A549 (cell line): ENCODE measurements at regions not wholly inside any gene's neighbourhood (a gene's known extent, or its start where the extent isn't known, plus 50 kb on each side); places are given as distances from the start of the nearest gene placed in this dataset.
"Not testable (repeated sequence)": the region's sequence is repeated elsewhere in the genome, so short reads cannot be mapped to it uniquely, and the experiment has no call there.

Experiments used
- ATAC-seq, 2 experiments: fragments of 200-7000 bp in 1 of 2; fragments of >200 bp in 1 of 2; cut with Nextera tagmentation in 1 of 2; cut with Tn5 transposase in 1 of 2; 3 replicates each; pipeline versions ENCODE4 v1.8.0 to v1.9.1; 2018 to 2020; ENCODE audit warnings: mild to moderate bottlenecking in 1 of 2, moderate library complexity in 1 of 2
- CTCF ChIA-PET: fragments of 300-600 bp; sonication (Branson Sonifier 250); formaldehyde crosslinking; extraction: SDS; loops from one replicate; lab custom pipeline; 2021; ENCODE audit warnings: antibody characterized with exemption, inconsistent platforms; lab: Yijun Ruan, JAX
- POLR2A ChIA-PET: fragments of 350-600 bp; formaldehyde crosslinking; extraction: SDS; loops from one replicate; lab custom pipeline; 2021; ENCODE audit warnings: antibody characterized with exemption, inconsistent platforms; lab: Yijun Ruan, JAX
- DNase-seq, 2 experiments: peaks; one replicate each; pipeline versions ENCODE4 v3.0.0 to v3.0.0-alpha.2; 2011 to 2016; ENCODE audit warnings: low read depth in 1 of 2, low spot score in 1 of 2
- FAIRE-seq: peaks from 2 replicates; lab custom pipeline; 2011; peaks lifted over from hg19 to GRCh38; lab: Jason Lieb, UNC
- H3K27ac ChIP-seq, 2 experiments: fragments of >200 bp; sonication (Bioruptor Twin); formaldehyde crosslinking; 3 replicates each; pipeline ENCODE4 v1.5.1; 2016 to 2017
- H3K4me1 ChIP-seq: fragments of >200 bp; sonication (Bioruptor Twin); formaldehyde crosslinking; 3 replicates; pipeline ENCODE4 v1.6.1; 2016
- H3K4me2 ChIP-seq: fragments of >200 bp; sonication (Bioruptor Twin); formaldehyde crosslinking; 3 replicates; pipeline ENCODE4 v1.6.1; 2016
- H3K4me3 ChIP-seq: fragments of >200 bp; sonication (Bioruptor Twin); formaldehyde crosslinking; 3 replicates; pipeline ENCODE4 v1.5.1; 2016
- H3K9me3 ChIP-seq: fragments of >200 bp; sonication (Bioruptor Twin); formaldehyde crosslinking; 3 replicates; pipeline ENCODE4 v1.6.1; 2016
- ATOH8 ChIP-seq: fragments of 250-450 bp; sonication (Bioruptor Pico); IDR thresholded peaks from 2 replicates; pipeline ENCODE4 v1.5.0; 2020; ENCODE audit warnings: low read depth, mild to moderate bottlenecking, moderate library complexity
- CEBPB ChIP-seq, 2 experiments: fragments of >200 bp in 1 of 2; sonication (Bioruptor Twin) in 1 of 2; formaldehyde crosslinking in 1 of 2; IDR thresholded peaks; 2 replicates each; pipeline ENCODE4 v1.6.1; 2012 to 2016
- CHD4 ChIP-seq: fragments of 200-600 bp; sonication (generic); IDR thresholded peaks from 2 replicates; pipeline ENCODE4 v1.6.1; 2016; ENCODE audit warnings: antibody characterized with exemption, mild to moderate bottlenecking, borderline replicate concordance
- CTCF ChIP-seq: fragments of >200 bp; sonication (Bioruptor Twin); formaldehyde crosslinking; IDR thresholded peaks from 3 replicates; pipeline ENCODE4 v1.5.1; 2016
- ELK1 ChIP-seq: fragments of 150-350 bp; IDR thresholded peaks from 2 replicates; pipeline ENCODE4 v1.6.1; 2014; ENCODE audit warnings: low read depth, mild to moderate bottlenecking, low read length
- HEYL ChIP-seq: fragments of 250-450 bp; sonication (Bioruptor Pico); IDR thresholded peaks from 2 replicates; pipeline ENCODE4 v1.8.0; 2021; ENCODE audit warnings: mild to moderate bottlenecking, moderate library complexity
- HOXB5 ChIP-seq: fragments of 250-450 bp; sonication (Bioruptor Pico); IDR thresholded peaks from 2 replicates; pipeline ENCODE4 v1.5.0; 2020; ENCODE audit warnings: mild to moderate bottlenecking, moderate library complexity
- MAFK ChIP-seq: fragments of 450-650 bp; IDR thresholded peaks from 2 replicates; pipeline ENCODE4 v1.6.1; 2014; ENCODE audit not compliant: partially characterized antibody
- MAX ChIP-seq: IDR thresholded peaks from 2 replicates; pipeline ENCODE4 v1.6.1; 2012
- MYC ChIP-seq: IDR thresholded peaks from 2 replicates; pipeline ENCODE4 v1.6.1; 2012; ENCODE audit warnings: mild to moderate bottlenecking, inconsistent platforms, low read length, improper control_type of control experiment, borderline replicate concordance
- RAD21 ChIP-seq, 2 experiments: fragments of >200 bp in 1 of 2; sonication (Bioruptor Twin) in 1 of 2; formaldehyde crosslinking in 1 of 2; IDR thresholded peaks in 1 of 2; conservative IDR thresholded peaks in 1 of 2; 2 replicates in 1 of 2; 3 replicates in 1 of 2; pipeline ENCODE4 v1.6.1; 2012 to 2018; ENCODE audit warnings: inconsistent platforms in 1 of 2
- SMC3 ChIP-seq: fragments of >200 bp; sonication (Bioruptor Twin); formaldehyde crosslinking; IDR thresholded peaks from 3 replicates; pipeline ENCODE4 v1.6.1; 2018; ENCODE audit warnings: inconsistent platforms
- WGBS: methylation state at CpG from one replicate; pipeline ENCODE4 v1.1.6; 2017; ENCODE audit errors: missing lambda C conversion rate; 5-methylcytosine and 5-hydroxymethylcytosine counted together

- Histone ChIP-seq H3K4me2 (no peak overlapping the region), H3K4me1 (no peaks in the 10 kb centered on the region), H3K9me3 (no peaks in the 10 kb centered on the region), H3K27ac (no peak overlapping the region), H3K4me3 (no peak overlapping the region)
- DNase-seq (peak in 1 of 2 experiments; percentile 23), ATAC-seq (peak; percentile 57 to 62; a peak in 5 of 6 replicates), FAIRE-seq (no peak)
- CTCF ChIA-PET = interaction anchor here (0.7 to 4.9 kb wide), 25 partner anchors 11 to 190 kb away, joined by 3 to 61 read pairs (median 7); no protein-coding TSS in a partner anchor
- POLR2A ChIA-PET = no interaction called here
- TF ChIP-seq MYC = no peak
- 32% methylated on average over 5 of the region's 5 CpGs for WGBS
Observed at GRCh38 chr15:62253294-62253693, 88.2 kb upstream of the C2CD4B start.

- no peaks in the 10 kb centered on the region for H3K9me3 ChIP-seq
- peak; percentile 56 to 64 for DNase-seq
Observed at GRCh38 chr15:62254137-62254934, 89.3 kb upstream of the C2CD4B start.

GRCh38 chr15:62256430-62256829 lies 91.3 kb upstream of the C2CD4B start:
- POLR2A ChIA-PET, ATAC-seq, H3K9me3 ChIP-seq, H3K4me1 ChIP-seq, H3K4me3 ChIP-seq, DNase-seq, H3K4me2 ChIP-seq, H3K27ac ChIP-seq, FAIRE-seq: not testable (repeated sequence)
- CTCF ChIA-PET = interaction anchor here (0.7 to 3.6 kb wide), 3 partner anchors 15 to 486 kb away, joined by 4 to 16 read pairs (median 4); no protein-coding TSS in a partner anchor
- 91% methylated on average over 2 of the region's 2 CpGs for WGBS

More at GRCh38 chr15:62254137-62254934, 89.3 kb upstream of the C2CD4B start:
- ChIA-PET CTCF (interaction anchor here (0.6 to 4.9 kb wide), 36 partner anchors 9 to 386 kb away, joined by 3 to 61 read pairs (median 6); partner anchors contain the start of gene VPS13C), POLR2A (no interaction called here)
- FAIRE-seq = no peak
- H3K27ac ChIP-seq = no peak overlapping the region
- H3K4me1 ChIP-seq = no peaks in the 10 kb centered on the region
- H3K4me2 ChIP-seq = no peak overlapping the region
- no peak overlapping the region for H3K4me3 ChIP-seq
- ATAC-seq = peak; percentile 67 to 93
- peak; percentile 80 for TF ChIP-seq CTCF
- peak; percentile 68 to 71 for TF ChIP-seq RAD21 (conservative IDR thresholded peaks at IDR 0.05 in 1 of 2, IDR thresholded peaks at IDR 0.05 in 1 of 2)
- TF ChIP-seq SMC3 = peak; percentile 73
- TF ChIP-seq ATOH8 (CRISPR knock-in tag) = no peak
- 19% methylated on average over 11 of the region's 11 CpGs for WGBS

GRCh38 chr15:62257996-62258521 lies 93.0 kb upstream of the C2CD4B start:
- WGBS = 59% methylated on average over 5 of the region's 5 CpGs
- DNase-seq = no peak
- Histone ChIP-seq H3K27ac (no peak overlapping the region), H3K4me1 (no peaks in the 10 kb centered on the region), H3K9me3 (peaks cover 24% of the 10 kb centered on the region), H3K4me2 (no peak overlapping the region), H3K4me3 (no peak overlapping the region)
- FAIRE-seq = no peak
- CTCF ChIA-PET = interaction anchor here (0.7 to 1.2 kb wide), 3 partner anchors 10 to 17 kb away, joined by 3 to 6 read pairs (median 3); no protein-coding TSS in a partner anchor
- POLR2A ChIA-PET = interaction anchor here (0.7 kb wide), 1 partner anchor 59 kb away, joined by 4 read pairs; no protein-coding TSS in a partner anchor
- no peak for ATAC-seq
- TF ChIP-seq CHD4 (no peak), MYC (no peak), HEYL (CRISPR knock-in tag) (no peak), ELK1 (no peak), CEBPB (IDR thresholded peaks at IDR 0.05) (no peak), MAFK (no peak), CTCF (no peak), HOXB5 (CRISPR knock-in tag) (no peak), MAX (no peak)
